GM18502 (cell line): ENCODE measurements at regions not wholly inside any gene's neighbourhood (a gene's known extent, or its start where the extent isn't known, plus 50 kb on each side); places are given as distances from the start of the nearest gene placed in this dataset.
"Not testable (repeated sequence)": the region's sequence is repeated elsewhere in the genome, so short reads cannot be mapped to it uniquely, and the experiment has no call there.

Source experiments
- ATAC-seq: cut with Tn5 transposase; IDR thresholded peaks from one replicate; pipeline ENCODE4 v1.9.1; 2021; ENCODE audit warnings: mild to moderate bottlenecking; ENCODE audit not compliant: unreplicated experiment, poor library complexity

- no peak for ATAC-seq
Measured at GRCh38 chr10:21298701-21299100, 226.8 kb downstream of the SKIDA1 start.

DNA sequence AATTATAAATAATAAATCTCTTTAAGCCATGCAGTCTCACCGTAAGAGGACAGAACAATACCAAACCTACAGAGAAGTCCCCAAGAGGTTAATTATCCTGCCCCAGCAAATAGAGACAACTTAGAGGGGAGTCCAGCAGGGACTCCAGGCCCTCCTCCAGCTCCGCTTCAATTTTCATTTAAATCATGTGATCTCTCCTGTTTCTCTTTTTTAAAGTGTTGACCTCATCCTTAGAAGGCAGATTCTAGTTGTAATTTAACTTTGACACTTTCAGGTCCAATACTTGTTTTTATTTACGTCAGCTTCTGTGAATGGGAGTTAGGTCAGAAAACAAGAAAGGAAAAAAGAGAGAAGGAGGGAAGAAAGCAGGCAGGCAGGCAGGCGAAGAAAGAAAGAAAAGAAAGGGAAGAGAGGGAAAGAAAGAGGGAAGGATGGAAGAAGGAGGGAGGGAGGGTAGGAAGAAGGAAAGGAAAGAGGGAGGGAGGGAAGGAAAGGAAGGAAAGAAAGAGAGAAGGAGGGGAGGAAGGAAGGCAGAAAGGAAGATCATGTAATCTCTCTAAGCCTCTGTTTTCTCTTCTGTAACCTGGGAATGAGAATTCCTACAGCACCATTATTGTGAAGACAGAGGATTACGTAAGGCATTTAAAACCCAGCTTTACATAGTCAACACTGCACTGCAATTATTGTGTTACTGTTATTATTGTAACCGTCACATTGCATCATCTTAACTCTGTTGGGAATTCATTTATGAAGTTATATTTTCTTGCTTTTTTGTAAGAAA, 227.7 kb downstream of the SKIDA1 start:
- ATAC-seq: no peak

DNA sequence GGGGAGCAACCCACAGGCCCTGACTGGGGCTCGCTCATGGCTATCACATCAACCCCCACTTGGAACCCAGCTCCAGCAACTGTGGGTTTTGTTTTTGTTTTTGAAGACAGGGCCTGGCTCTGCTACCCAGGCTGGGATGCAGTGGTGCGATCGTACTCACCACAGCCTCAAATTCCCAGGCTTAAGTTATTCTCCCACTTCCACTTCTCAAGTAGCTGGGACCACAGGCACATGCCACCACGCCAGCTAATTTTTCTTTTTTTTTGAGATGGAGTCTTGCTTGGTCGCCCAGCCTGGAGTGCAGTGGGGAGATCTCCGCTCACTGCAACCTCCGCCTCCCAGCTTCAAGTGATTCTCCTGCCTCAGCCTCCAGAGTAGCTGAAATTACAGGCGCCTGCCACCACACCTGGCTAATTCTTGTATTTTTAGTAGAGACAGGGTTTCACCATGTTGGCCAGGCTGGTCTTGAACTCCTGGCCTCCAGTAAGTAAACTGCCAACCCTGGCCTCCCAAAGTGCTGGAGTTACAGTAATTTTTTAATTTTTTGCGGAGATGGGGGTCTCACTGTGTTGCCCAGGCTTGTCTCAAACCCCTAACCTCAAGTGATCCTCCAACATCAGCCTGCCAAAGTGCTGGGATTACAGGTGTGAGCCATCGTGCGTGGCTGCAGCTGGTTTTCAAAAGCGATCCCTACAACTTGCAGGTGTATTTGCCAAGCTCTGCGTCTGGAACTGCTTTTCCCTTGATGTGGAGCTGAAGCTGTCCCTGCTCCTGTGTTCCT, 228.7 kb downstream of the SKIDA1 start:
- no peak for ATAC-seq

DNA sequence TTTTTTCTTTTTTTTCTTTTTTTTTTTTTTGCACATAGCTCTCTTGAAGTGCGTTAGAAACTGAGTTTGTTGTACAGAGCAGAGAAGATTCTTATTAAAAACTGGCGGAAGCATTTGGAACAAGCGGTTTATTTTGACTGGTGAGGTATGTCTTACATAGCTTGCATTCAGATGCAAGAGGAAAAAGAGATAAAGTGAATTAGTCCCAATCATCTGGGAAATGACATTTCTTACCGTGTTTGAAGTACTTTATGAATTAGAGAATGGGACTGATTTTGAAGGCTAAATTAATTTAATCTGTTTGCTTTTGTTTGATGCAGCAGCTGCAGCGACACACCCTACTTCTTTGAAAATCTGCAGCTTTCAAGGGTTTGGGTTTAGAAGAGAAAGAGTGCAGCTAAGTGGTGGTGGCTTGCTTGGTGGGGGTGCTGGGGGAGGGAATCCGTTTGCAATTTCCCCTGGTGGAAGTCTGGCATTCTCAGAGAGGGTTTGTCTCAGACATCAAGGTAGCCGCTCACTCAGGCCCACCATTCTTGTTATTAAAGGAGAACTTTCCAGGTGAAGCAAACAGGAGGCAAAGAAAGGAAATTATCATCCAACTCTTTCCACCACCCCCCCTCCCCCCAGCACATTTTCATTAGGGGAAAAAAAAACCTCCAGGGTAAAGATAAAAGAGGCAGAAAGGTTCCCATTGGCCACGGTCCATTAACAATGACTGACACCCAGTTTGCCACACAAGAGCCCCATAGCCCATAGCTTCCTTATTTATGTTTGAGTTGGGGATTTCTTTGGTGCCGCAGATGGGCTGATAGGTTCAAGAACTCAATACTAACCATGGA, 231.7 kb downstream of the SKIDA1 start:
- ATAC-seq: no peak

GRCh38 chr10:21292763-21293517, 232.5 kb downstream of the SKIDA1 start:
- no peak for ATAC-seq

- ATAC-seq: no peak
Measured at GRCh38 chr10:21290499-21291160, 234.9 kb downstream of the SKIDA1 start.

GRCh38 chr10:21289961-21290360, 235.5 kb downstream of the SKIDA1 start:
- ATAC-seq: no peak

- no peak for ATAC-seq
Measured at GRCh38 chr10:21289271-21289670, 236.2 kb downstream of the SKIDA1 start.

DNA sequence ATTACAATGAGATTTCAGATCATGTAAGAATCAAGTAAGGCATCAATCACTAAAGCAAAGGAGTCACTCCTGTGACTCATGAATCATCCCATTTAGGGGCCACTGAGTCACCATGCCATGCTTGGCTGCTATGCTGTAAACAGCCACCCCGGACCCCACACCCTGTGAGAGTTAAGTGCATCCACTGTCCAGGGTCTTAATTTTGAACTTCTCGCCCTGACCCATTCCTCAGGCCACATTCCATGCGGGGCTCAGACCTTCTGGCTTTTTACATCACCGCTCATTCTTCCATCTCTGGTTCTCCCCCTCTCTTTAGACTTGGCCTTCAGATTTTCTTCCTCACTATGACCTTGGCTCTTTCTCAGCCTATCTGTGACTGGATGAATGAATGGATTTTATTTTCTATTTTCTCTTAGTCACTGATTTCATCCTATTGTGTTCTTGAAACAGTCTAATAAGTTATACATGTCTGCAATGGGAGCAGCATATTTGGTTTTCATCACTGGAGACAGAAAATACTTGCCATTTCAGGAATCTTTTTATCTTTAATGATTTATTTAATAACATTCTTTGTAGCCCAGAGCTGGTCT, 239.6 kb downstream of the SKIDA1 start:
- no peak for ATAC-seq

GRCh38 chr10:21285207-21285606, 240.3 kb downstream of the SKIDA1 start:
- no peak for ATAC-seq

GRCh38 chr10:21284301-21284700, 241.2 kb downstream of the SKIDA1 start:
- ATAC-seq: no peak

DNA sequence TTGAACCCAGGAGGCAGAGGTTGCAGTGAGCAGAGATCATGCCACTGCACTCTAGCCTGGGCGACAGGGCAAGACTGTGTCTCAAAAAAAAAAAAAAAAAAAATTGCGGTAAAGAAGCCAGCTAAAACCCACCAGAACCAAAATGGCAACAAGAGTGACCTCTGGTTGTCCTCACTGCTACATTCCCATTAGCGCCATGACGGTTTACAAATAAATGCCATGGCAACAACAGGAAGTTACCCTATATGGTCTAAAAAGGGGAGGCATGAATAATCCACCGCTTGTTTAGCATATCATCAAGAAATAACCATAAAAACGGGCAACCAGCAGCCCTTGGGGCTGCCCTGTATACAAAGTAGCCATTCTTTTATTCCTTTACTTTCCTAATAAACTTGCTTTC, 242.4 kb downstream of the SKIDA1 start:
- not testable (repeated sequence) for ATAC-seq

DNA sequence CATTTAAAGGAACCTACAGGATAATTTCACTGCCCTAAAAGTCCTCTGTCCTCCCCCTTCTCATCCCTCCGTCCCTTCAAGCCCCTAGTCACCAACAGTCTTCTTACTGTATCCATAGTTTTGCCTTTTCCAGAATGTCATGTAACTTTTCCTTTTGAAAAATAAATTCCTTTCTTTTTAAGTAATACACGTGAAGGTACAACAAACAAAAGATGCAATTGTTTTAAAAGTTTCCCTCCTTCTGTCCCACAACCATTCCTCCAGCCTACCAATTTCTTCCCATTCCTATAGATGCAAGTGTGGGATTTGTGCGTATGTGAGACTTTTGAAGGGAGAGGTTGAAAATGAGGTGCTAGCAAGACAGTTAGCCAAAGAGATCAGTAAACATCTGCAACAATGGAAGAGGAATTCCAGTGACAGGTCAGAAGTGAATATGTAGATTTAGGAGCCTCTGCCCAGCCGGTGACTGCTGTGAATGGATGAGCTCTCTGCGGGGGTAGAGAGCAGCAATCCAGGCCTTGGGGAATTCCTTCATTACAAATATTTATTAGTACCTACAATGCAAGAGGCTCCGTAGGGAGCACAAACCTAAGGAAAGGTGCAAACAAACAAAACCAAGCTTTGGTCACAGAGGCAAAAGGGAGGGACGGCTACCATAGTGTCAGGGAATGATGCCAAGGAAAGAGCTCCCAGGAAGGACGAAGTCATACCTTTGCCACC, 243.6 kb downstream of the SKIDA1 start:
- no peak for ATAC-seq

DNA sequence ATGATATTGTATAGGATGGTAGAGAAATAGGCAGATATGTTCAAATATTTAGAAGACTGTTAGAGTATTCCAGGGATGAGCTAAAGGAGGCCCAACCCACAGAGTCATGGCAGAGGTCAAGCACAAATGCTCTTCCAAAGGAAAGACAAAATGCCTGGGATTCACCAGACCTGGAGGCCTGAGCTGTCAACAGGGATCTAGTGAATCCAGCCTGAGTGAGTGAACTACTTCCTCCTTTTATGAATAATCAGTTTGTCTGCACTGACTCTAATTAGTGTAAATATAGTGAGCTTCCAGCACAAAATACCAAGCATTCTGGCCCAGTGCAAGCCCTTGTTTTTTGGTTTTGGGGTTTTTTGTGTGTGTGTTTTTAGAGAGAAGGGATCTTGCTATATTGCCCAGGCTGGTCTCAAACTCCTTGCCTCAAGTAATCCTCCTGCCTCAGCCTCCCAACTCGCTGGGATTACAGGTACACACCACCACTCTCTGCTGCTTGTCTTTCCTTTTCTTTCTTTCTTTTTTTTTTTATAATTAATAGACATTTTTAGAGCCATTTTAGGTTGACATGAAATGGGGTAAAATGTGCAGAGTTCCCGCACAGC, 244.4 kb downstream of the SKIDA1 start:
- ATAC-seq: no peak

- no peak for ATAC-seq
Measured at GRCh38 chr10:21280037-21280436, 245.4 kb downstream of the SKIDA1 start.

DNA sequence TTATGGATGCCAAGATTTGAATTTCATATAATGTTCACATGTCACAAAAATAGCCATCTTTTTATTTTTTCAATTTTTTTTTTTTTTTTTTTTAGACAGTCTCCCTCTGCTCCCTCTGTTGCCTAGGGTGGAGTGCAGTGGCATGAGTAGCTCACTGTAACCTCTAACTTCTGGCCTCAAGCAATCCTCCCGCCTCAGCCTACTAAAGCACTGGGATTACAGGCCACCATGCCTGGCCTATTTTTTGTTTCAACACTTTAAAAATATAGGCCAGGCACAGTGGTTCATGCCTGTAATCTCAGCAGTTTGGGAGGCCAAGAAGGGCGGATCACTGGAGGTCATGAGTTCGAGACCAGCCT, 246.3 kb downstream of the SKIDA1 start:
- ATAC-seq: no peak

GRCh38 chr10:21278491-21279216, 246.8 kb downstream of the SKIDA1 start:
- peak; percentile 97 for ATAC-seq
